EL (cell line): ENCODE measurements at regions not wholly inside any gene's neighbourhood (a gene's known extent, or its start where the extent isn't known, plus 50 kb on each side); places are given as distances from the start of the nearest gene placed in this dataset.

ENCODE experiments used
- DNase-seq: peaks from one replicate; pipeline ENCODE4 v3.0.0-alpha.2; 2016

DNA sequence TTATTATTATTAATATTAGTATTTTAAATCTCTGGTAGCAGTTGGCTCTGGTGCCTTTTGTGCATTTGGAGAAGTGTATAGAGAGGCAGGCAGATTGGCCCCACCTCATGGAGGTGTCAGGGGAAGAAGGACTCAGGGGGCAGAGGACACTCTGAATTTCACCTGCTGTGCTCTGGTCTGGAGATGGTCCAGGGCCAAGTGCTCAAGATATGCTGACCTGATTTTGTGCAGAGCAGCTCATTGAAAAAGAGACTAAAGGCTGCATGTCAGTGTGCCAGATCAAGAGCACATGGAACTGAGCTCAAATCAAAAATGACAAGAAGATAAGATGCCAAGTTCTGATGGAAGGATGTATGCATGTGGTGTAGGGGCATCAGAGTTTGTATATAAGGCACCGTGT lies 323.6 kb upstream of the TNP1 start:
- no peak for DNase-seq

DNA sequence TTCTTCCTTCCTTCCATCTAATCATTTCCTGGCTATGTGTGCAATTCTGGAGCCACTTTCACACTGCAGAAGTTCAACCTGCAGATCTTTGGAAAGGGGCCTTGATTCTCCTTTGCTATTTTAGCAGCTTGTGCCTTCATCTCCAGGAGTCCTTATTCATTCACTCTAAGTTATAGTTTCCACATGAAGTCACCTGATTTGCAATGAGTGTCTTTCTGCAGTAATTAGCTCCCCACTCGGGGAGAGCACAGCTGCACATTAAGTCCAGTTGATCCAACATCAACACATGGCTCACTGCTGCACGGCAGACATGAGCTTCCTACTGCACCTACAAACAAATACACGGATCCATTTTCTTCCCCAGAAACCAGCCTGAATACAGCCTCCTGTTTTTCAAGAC lies 323.1 kb upstream of the TNP1 start:
- DNase-seq: no peak

DNA sequence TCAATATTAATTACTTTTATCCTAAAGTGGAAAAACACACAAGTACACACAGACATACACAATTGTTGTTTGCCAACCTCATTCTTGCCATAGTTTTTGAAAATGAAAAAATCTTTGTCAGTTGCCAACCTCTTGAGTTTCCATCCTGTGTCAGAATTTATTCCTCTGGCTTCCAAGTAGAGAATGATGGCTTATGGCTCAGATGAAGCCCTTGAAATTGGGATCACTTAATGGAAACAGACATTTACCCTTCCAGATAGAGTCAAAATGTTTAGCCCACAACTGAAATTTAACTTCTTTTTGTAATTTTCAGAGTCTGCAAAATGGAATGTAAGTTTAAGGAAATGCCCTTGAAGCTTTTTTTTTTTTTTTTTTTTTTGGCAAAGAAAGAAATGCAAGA lies 321.6 kb upstream of the TNP1 start:
- no peak for DNase-seq

DNA sequence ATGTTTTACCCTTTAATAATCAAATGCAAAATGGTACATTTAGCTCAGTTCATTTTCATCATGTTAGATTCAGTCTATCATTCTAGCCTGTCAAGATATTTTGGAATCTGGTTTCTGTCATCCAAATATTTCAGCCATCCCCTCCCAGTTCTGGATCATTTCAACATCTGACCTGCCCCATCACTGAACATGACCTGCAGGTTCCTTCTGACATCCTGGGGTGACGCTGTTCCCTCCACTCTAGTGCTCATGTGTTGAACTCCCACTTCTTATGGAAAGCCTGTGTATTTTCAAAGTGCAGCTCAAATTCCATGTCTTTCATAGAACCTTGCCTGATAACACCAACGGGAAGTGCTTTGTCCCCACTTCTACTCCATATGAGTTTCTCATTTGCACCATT lies 320.0 kb upstream of the TNP1 start:
- DNase-seq: no peak

DNA sequence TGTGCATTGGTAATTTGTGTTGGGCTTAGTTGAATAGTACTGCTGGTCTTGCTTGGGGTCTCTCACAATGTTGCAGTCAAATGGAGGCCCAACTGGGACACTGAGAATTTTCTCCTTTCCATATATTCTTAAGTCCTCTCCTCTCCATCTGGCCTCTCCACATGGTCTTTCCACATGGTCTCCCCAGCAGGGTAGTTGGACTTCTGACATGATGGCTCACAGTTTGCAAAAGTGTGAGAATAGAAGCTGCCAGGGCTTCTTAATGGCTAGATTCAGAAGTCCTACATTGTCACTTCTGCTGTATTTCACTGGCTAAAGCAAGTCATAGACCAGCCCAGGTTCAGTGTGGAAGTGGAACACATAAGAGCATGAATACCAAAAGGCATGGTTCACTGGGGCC lies 318.5 kb upstream of the TNP1 start:
- DNase-seq: no peak

DNA sequence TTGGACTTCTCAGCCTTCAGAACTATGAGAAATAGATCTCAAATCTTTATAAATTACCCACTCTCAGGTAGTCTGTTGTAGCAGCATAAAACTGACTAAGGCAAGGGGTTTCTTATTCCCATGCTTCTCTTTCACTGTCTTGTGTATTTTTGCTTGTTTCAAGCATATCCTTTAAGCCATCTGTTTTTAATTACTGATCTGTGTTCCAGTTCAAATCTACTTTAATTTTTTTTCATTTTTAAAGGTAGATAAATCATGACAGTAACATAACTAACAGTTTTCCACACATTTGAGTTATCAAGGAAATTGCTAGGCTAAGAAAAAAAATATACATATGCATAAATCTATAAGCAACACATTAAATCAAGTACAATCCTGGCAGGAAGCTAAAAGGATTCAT lies 317.9 kb upstream of the TNP1 start:
- DNase-seq: no peak

DNA sequence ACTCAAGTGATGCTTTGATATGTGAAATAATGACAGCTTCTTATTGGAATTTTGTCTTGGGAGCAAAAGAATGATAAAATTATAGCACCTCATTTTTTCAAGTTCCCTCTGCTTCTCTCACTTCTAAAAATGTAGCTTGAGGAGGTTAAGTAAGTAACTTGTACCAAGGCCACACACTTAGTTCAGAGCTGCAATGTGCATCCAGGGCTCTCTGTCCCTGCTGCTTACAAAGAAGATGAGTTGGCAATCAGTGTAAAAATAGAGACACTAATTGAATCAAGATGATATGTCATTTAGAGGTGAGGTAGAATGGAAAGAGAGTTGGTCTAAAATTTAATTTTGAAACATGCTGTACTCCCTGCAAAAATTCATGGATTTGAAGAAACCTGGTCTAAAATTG lies 312.0 kb upstream of the TNP1 start:
- no peak for DNase-seq

DNA sequence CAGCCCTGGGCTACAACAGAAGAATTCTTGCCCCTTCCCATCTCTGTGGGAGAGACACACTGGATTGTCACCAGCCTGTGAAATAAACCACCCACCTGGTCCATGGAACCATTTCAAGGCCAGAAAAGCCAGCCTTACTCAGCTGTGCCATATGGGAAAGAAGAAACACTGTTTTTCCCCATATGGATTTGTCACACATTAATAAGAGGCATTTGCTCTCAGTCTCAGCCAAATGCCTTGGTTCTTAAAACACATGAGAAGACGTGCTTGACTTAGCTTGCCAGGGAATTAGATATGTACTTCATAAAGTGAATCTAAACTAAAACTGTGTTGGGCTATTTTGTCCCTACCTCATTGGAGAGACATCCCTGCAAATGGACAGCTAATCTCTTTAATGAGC lies 308.6 kb upstream of the TNP1 start:
- no peak for DNase-seq

DNA sequence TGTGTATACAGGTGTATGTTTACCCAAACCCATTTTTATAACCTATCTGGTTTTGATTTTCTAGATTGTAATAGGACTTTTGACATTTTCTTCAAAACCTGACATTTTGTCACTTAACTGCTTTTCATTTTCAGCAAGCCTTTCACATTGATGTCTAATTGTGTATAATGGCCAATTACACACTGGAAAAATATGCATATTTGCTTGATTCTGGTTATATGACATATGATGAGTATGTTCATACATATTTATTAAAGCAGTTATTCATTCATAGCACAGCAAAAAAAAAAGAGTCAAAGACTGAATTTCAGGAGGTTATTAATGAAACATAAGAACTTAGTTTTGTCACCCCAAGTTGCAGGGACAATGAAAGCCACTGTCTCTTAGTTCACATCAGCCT lies 307.7 kb upstream of the TNP1 start:
- DNase-seq: peak; percentile 18

DNA sequence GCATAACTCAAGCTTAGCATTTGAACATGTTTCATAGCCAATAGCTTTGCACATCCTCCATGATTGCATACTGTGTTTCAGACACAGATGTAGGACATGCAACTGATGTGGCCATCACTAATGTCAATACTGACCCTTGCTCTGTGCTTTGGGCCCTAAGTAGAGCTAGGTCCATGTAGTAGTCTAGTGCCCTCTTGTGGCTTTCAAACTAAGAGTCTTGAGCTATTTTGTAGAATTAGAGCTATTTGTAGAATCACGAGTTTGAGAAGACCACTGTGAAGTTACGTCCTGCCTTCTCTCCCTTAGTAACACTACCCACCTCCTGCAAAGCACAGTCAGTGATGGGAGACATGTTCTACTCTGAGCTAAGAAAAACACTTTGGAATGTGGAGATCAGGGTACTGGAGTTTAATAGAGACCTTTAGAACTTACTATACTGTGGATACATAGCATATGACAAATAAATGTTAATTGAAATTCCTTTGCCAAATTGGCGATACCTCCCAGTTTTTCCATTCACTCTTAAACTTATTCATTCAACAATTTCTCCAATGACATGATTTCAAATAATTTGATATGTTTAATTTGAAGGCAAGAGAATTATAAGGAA lies 306.5 kb upstream of the TNP1 start:
- peak; percentile 53 for DNase-seq

DNA sequence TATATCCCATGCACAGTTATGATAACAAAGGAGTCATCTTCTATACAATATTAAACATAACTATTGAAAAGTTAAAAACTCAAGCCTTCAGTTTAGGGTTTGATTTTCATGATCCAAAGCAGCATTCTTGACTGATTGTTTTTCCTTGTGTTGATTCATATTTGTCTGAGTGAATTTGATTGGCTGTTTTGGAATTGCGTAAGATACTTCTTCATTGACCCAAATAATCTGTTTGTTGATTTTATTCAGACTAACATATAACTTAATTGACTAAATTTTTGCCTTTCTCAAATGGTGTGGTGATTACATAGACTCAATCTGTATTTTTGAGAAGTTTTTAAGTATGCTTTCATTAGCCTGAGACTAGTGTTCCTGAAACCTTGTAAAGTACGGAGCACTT lies 305.7 kb upstream of the TNP1 start:
- no peak for DNase-seq

DNA sequence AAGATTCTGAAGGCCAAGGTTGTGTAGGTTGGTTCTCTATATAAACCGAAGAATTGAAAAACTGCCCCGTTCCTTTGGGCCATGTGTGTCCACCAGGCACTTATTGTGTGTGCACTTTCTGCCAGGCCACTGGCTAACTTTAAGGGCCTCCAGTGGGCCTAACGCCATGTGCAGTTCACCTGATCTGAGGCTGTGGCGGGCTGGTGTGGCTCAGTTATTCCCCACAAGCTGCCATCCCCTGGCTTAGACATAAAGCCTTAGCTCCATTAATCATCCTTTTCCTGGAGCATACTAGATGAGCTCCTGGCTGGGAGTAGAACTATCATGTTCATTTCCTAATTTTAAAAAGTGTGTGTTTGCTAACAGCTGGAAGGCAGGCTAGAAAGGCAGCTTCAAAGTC lies 304.1 kb upstream of the TNP1 start:
- DNase-seq: no peak

DNA sequence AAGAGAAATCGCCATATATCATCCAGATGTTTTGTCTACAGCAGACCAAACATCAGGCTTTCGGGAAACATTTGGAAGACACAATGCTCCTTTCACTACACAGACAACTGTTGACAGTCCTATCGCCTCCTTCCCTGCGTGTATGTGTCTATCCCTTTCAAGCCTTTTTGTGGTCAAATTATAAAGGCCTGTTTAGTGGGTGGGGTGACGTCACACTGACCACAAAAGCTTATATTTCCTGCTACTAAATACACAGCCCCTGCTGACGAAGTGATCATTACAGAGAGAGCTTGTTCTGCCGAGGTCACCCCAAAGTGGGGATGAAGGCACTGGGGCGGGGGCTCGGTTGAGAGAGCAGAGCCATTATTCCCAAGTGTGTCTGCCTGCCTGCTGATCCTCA lies 302.7 kb upstream of the TNP1 start:
- DNase-seq: peak; percentile 92

DNA sequence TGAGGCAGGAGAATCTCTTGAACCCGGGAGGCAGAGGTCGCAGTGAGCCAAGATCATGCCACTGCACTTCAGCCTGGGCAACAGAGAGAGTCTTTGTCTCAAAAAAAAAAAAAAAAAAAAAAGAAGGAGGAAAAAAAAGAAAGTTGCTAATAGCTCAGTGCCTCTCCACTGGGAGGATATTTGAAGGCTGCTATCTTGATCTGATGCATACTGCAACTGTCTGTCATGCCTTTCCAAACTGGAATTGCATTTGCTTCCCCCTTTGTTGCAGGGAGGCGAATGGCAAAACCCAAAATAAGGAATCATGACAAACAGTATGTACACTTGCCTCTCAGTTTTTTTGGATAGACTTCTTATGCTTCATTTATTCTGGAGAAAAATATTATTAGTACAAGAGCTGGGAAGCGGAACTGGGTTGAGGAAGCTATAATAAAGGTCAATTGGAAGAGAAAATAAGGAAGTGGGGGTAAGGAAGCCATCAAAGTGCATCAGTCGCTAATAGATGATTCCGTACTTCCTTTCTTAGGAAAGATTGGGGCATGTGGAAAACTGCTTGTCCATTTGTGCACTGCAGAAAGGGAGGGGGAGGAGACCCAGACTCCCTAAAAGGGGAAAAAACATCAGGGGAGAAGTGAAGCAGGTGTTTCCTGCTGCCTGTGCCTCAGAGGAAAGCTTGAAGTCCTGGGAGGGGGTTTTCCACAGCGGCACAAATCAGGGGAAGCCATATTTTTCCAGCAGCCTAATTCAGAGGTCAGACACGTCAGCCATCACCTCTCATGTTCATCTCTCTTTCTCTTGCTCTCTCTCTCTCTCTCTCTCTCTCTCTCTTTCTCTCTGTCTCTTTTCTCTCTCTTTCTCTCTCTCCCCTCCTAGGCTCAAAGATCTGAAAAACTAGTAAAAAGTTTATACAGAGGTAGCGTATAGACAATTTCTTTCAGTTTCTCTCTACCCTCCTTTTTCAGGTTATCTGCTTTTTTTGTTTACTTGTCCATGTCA lies 301.4 kb upstream of the TNP1 start:
- DNase-seq: no peak

DNA sequence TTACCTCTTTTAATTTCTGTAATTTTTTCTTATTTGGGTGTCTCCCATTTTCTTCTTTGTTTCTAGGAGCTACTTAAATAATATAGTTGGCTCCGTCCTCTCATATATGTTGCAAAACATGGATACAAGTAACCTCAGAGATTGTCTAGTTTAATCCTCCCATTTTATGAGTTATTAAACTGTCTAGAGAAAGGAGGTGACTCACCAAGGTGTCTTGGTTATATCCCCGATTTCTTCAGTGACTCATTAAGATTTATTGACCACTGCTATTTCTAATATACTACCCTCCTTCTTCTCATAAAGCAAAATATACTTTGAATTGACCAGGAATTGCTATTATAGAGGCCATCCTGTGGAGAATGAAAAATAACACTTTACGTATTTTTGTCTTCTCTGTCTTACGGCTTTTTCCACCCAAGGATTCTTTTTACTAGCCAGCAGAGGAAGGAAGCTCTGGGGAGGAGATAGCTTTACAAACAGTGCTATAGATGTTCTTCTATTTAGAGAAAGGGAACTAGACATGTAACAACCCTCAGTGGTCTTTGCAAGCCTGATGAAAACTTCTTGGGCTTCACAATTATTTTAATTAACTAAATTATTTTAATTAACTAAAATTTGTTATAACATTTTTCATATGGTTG lies 300.4 kb upstream of the TNP1 start:
- peak; percentile 33 for DNase-seq

DNA sequence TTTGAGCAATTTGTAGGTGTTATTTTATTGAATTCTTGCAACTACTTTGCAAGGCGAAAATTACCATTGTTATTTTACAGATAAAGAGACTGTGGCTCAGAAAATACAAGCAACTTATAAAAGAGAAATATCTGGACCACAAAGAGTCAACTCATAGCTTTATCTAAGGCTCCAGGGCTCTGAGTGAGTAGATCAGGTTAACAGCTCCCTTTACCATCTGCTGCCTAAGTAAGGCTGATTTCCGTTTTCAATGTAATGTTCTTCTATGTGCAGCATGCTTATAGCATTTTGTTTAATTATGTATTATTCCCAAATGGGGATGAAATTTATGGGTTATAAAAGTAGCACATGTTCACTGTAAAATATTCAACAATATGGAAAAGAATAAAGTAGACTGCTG lies 299.1 kb upstream of the TNP1 start:
- no peak for DNase-seq

DNA sequence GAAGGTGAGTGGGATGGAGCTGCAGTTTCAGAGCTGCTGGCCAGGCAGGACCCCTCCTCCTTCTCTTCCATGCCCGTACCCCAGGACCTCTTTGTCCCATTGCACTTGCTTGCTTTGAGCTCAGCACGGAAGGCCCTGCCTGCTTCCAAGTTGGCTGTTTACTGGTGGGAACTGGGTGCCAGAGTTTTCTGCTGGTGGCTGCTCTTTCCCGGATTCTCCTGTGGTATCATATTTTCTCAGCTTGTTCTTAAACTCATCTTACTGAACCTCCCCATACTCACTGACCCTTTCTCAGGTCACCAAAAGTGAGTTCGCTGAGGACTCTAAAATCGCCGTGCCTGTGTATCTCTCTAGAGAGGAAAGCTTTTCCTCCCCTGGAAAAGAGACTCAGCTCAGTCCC lies 297.7 kb upstream of the TNP1 start:
- no peak for DNase-seq

DNA sequence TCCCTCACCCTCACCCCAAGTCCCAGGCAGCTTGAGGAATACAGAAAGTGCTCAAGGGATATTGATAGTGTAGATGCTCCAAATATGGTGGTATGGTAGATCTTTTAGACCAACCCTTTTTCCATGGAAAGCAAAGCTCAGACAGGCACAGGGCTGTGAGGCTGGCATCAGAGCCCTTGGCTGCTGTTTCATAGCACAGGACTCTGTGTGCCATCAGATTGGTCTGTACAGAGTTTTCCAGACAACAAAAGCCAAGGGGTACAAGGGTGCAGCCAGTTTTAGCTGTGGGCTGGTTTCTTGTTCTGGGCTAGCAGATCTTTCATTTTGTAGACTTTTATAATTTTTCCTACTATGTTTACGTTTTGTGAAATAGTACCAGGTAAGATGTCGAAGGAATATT lies 296.9 kb upstream of the TNP1 start:
- DNase-seq: no peak

DNA sequence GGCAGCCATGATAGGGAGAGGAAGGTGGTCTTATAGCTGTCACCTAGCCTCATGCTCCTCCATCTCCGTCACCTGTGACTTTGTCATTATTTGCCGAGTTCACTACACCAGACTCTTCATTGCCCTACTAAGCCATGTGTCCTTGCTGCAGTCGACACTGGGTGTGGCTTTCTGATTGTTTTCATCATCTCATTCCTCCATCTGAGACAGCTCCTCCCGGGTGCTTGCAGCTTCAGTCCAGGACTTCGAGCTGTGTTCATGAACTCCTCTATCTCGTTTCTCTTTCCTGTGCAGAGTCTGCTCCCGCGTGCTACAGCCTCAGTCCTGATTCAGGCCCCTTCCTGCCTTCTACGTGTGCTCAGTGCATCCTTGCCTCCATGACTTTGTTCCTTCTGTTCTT lies 295.1 kb upstream of the TNP1 start:
- no peak for DNase-seq

DNA sequence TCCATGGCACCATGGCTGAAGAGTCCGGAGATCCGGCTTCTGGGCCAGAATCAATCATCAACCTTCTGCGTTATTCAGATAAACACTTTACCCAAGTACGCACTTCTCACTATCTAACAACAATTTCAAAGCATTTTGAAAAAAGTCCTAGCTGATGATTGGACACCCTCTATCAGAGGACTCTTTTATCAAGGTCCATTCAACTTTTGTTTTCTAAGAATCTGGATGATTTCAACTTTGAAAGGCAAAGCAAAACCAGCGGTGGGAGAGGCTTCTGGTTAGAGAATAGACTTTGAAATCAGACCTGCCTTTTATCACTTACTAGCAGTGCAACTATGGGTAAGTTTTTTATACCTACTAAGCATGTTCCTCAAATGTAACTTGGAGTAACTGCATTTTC lies 293.6 kb upstream of the TNP1 start:
- no peak for DNase-seq

DNA sequence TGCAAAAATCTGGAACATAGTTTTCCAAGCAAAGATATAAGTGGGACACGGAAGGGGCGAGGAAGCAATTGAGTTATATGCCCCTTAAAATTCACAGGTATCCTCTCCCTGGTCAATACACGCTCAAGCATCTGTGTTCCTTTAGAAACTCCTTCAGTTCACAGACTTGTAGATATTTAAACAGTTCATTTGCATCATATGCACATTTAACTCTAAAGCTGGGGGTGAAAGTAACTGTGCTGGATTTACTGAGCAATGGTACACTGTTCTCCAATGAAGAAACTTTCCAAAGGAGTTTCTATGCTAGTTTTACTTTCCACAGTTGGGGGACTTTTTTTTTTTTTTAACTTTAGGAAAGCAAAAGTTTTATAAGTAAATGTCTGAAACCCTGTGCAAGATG lies 293.0 kb upstream of the TNP1 start:
- no peak for DNase-seq

DNA sequence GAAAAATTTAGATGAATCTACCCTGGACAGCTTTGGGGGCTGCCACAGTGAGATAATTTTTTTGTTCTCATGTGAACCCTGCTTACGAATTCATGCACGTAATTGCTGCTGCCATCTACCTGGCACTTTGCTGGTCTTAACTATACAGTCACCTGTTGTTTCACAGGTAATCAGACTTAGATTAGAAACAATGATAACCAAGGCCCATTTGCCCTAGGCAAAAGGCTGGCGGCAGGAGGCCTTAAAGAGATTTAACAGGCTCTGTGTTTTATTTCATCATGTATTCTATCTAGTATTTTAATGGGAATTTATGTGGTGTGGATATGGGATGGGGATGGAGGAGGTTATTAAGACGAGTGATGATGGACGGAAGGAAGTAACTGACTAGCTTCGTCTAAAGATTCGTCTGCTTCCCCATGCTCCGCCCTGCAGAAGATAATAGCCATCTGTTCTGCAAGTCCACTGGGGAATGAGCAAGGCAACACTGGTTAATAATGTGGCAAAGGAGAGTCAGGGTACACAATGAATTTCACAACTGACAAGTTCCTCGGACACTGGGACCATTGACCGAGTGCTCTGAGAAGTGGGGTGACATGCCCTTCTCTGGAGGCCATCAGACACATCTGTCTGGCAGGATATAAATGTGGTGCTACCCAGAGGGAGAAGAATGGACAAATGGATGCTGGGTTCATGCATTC lies 291.8 kb upstream of the TNP1 start:
- no peak for DNase-seq

DNA sequence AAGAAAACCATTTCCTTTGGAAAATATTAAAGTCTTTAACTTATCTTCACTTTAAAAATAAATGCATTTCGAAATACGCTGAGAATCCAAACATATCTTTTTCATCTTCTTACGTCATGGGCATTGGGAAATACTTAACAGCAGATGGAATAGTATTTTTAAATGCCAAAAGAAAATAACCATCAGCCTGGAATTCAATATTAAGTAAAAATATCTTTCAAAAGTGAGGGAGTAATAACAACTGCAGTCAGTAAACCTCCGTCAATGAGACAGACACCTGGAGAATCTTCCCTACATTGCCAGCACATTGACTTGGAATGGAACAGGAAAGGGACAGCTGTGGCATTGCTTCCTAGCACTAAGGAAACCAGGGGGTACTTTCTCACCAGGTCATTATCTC lies 290.4 kb upstream of the TNP1 start:
- no peak for DNase-seq
